Amniotic epithelial cell (primary cell): ENCODE measurements at regions not wholly inside any gene's neighbourhood (a gene's known extent, or its start where the extent isn't known, plus 50 kb on each side); places are given as distances from the start of the nearest gene placed in this dataset.

Source experiments
- DNase-seq: peaks from one replicate; pipeline ENCODE4 v3.0.0-alpha.2; 2010; ENCODE audit warnings: low read depth

GRCh38 chr2:119049968-119050704 lies 108.1 kb downstream of the MARCO start:
- DNase-seq = peak; percentile 27
